GM12878 (cell line): ENCODE measurements at regions not wholly inside any gene's neighbourhood (a gene's known extent, or its start where the extent isn't known, plus 50 kb on each side); places are given as distances from the start of the nearest gene placed in this dataset.

Source experiments
- MEF2A ChIP-seq: IDR thresholded peaks from 2 replicates; pipeline ENCODE4 v1.6.1; 2011; ENCODE audit warnings: low read depth, mild to moderate bottlenecking, low read length, moderate library complexity; ENCODE audit not compliant: insufficient read depth
- SIN3A ChIP-seq: IDR thresholded peaks from 2 replicates; pipeline ENCODE4 v1.6.1; 2012; ENCODE audit warnings: low read depth, low read length, improper control_type of control experiment

DNA sequence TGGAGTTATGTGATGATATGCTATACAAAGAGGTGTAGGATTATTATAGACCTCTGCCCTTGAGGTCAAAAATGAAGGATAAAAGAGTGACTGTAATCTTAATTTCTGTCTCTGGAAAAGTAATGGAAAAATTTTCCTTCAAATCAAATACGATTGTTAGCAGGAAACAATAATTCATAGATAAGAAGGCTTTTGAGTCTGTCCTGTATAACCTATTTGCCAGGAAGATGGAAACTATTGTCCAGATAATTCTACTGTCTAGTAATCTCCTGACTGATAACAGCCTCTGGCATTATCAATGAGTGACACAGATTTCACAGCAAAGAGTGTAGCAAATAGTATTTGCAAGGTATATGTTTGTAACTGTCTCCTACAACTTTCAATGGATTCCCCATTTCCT lies 307.8 kb downstream of the MTX2 start:
- no peak for TF ChIP-seq SIN3A
- no peak for TF ChIP-seq MEF2A
